ENCODE measurements at regions not wholly inside any gene's neighbourhood (a gene's known extent, or its start where the extent isn't known, plus 50 kb on each side); places are given as distances from the start of the nearest gene placed in this dataset.

- no peak for DNase-seq (ENCODE audit: low spot score)
Measured at GRCh38 chr16:66265556-66266141, 100.8 kb upstream of the CDH5 start.

DNA sequence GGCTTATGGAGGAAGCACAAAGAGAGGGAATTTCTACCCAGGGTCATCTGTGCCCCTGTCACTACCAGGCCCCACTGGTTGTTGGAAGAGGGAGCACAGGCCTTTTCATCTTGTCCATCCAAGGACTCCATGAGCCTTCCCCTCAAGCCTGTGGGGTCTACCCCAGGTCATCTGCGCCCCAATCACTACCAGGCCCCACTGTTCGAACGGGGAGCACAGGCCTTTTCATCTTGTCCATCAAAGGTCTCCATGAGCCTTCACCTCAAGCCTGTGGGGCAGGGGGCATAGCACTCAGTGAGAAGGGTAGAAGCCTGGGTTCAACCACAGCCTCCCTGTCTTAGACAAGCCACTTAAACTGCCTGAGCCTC is 101.5 kb upstream of the CDH5 start:
- no peak for DNase-seq (ENCODE audit: low spot score)

- DNase-seq (ENCODE audit: low spot score), result no peak
Measured at GRCh38 chr16:66264311-66265047, 102.0 kb upstream of the CDH5 start.

DNA sequence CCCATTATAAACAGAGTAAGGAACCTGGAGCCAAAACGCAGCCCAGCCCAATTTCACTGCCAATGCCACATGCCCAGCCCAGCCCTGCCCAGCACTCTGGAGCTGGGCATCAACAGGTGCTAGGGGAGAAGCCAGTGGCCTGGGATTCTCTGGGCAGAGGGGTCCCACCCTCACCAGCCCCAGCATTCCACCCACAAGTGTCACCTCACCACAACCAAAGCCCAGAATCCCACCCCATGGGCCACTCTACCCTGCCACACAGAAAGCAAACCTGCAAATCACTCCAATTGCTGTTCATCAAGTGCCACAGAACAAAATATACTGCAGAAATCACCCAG is 102.5 kb upstream of the CDH5 start:
- DNase-seq (ENCODE audit: low spot score), result no peak

- DNase-seq (ENCODE audit: low spot score), result no peak
Measured at GRCh38 chr16:66263168-66263972, 103.1 kb upstream of the CDH5 start.

- DNase-seq (ENCODE audit: low spot score), result no peak
Measured at GRCh38 chr16:66262253-66263167, 104.0 kb upstream of the CDH5 start.

- no peak for DNase-seq (ENCODE audit: low spot score)
Measured at GRCh38 chr16:66261826-66262225, 104.7 kb upstream of the CDH5 start.

- DNase-seq (ENCODE audit: low spot score), result no peak
Measured at GRCh38 chr16:66260522-66261254, 105.8 kb upstream of the CDH5 start.

GRCh38 chr16:66258916-66259845 is 107.3 kb upstream of the CDH5 start:
- DNase-seq (ENCODE audit: low spot score), result no peak

DNA sequence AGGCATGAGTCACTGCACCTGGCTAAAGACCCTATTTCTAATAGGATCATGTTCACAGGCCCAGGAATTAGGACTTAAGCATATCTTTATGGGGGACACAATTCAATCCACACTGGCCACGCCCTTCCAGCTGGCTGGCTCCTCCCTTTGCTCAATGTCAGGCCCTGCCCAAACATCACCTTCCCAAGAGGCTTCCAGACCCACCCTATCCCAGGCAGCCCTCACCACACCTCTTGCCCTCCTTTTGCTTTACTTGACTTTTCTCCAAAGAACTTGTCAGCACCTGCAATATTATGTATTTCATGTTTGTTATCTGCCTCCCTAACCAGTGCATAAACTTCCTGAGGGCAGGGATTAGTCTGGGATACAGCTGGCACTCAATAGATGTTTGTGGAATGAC is 109.6 kb upstream of the CDH5 start:
- no peak for DNase-seq (ENCODE audit: low spot score)

DNA sequence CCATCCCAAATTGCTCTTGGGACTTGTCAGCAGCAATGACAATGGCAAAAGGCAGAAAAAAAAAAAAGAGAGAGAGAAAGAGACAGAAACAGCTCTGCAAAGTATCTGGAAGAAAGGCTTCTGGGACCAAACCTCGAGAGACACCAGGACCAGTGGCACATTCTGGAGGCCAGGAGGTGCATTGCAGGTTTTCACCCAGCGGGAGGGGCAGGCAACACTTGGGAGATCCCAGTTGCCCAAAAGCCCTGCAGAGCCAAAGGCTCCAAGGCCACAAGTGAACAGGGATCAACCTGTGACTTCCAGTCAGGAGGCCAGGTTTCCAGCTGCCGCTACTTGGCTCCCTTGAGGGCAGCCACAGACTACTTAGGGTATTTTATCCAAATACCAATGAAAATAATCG is 110.8 kb upstream of the CDH5 start:
- DNase-seq (ENCODE audit: low spot score), result no peak

GRCh38 chr16:66254751-66255150 is 111.7 kb upstream of the CDH5 start:
- DNase-seq (ENCODE audit: low spot score), result no peak

- DNase-seq (ENCODE audit: low spot score), result no peak
Measured at GRCh38 chr16:66254106-66254505, 112.4 kb upstream of the CDH5 start.

- DNase-seq (ENCODE audit: low spot score), result no peak
Measured at GRCh38 chr16:66251476-66252160, 114.9 kb upstream of the CDH5 start.

DNA sequence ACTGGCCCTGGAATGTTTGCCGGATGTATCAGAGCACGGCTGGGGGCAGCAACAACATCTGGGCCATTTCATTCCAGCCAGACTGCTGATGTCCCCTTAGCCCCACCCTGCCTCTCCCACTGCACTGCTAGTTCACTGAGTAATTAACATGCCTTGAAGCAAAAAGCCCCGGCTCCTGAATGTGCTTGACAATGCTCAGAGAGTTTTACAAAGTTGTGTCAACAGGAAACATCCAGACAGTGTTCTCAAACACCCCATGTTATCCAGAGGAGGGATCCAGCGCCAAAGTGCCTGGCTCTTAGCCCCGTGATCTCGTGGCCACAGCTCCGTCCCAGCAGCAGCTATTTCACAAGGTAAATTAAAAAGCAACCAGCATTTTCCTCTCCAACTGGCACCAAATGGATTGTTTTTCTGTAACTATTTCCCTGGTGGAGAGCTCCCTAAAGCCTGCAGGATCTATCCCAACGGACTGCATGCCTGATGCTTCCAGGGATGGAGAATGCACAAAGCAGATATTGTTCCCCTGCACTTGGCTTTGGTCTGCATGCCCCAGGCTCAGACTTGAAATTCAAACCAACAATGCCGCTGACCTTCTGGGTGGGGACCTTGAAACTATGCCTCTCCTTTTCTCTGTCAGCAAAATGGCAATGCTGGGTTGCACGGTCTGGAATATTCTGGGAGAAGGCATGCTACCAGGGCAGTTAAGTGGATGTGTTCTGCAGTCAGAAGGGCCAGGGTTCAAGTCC is 115.6 kb upstream of the CDH5 start:
- DNase-seq (ENCODE audit: low spot score), result no peak

- DNase-seq (ENCODE audit: low spot score), result no peak
Measured at GRCh38 chr16:66247516-66248481, 118.7 kb upstream of the CDH5 start.

GRCh38 chr16:66245868-66246267 is 120.6 kb upstream of the CDH5 start:
- no peak for DNase-seq (ENCODE audit: low spot score)

- DNase-seq (ENCODE audit: low spot score), result no peak
Measured at GRCh38 chr16:66245072-66245471, 121.4 kb upstream of the CDH5 start.
